Activated naive CD8-positive, alpha-beta T cell treated with anti-CD3 and anti-CD28 coated beads for 36 hours (primary cell): ENCODE measurements at regions not wholly inside any gene's neighbourhood (a gene's known extent, or its start where the extent isn't known, plus 50 kb on each side); places are given as distances from the start of the nearest gene placed in this dataset.

ENCODE experiments used
- DNase-seq: peaks from one replicate; pipeline ENCODE4 v3.0.0; 2021
- H3K27ac Mint-ChIP-seq: one replicate; pipeline ENCODE4 v1.8.0; 2022; ENCODE audit warnings: mild to moderate bottlenecking, moderate library complexity, mixed read lengths
- H3K27me3 Mint-ChIP-seq: one replicate; pipeline ENCODE4 v1.8.0; 2022; ENCODE audit warnings: mild to moderate bottlenecking, mixed read lengths
- H3K36me3 Mint-ChIP-seq: one replicate; pipeline ENCODE4 v1.8.0; 2021; ENCODE audit warnings: mild to moderate bottlenecking, mixed read lengths
- H3K4me1 Mint-ChIP-seq: one replicate; pipeline ENCODE4 v1.8.0; 2021; ENCODE audit warnings: mixed read lengths
- H3K4me3 Mint-ChIP-seq: one replicate; pipeline ENCODE4 v1.8.0; 2022; ENCODE audit warnings: mild to moderate bottlenecking, moderate library complexity, mixed read lengths
- H3K9me3 Mint-ChIP-seq: one replicate; pipeline ENCODE4 v1.8.0; 2022; ENCODE audit warnings: mixed read lengths

GRCh38 chr10:9608602-9609001 lies 1409.1 kb upstream of the CELF2 start:
- Mint-ChIP-seq H3K9me3 (peaks cover 3% of the 10 kb centered on the region), H3K27me3 (peaks cover 13% of the 10 kb centered on the region), H3K4me3 (no peak overlapping the region), H3K36me3 (no peaks in the 10 kb centered on the region), H3K4me1 (no peaks in the 10 kb centered on the region), H3K27ac (no peak overlapping the region)
- DNase-seq = no peak

DNA sequence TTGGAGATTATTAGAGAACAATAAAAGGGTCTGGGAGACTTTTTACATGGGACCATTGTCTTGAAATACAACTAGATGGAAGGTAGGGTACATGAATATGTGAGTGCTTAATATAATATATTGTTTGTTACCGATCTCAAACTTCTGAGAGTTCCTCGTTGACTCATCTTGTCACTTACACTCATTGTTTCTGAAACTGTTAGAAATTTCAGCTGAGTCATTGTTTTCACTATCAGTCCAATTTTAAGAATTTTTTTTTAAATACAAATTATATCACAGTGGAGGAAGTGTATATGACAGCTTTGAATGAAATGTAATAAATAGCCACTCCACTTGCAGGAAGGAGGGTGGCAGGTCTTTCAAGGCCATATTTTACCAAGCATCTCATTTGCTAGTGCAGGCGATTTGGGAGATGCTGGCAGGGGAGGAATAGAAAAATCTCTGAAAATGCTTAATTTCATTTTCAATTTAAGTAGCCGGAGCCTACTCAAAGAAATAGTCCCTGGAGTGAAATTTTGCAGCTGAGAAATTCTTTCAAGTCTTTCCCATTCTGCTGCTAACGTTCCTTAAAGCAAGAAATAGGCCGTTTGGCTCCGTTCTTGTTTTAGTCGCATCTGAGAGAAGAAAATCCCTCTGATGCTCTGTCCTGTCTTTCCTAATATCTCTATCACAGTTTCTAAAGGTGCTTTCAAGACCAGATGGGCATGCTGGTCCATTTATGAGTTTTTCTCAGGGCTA lies 1404.2 kb upstream of the CELF2 start:
- Mint-ChIP-seq H3K4me1 (no peaks in the 10 kb centered on the region), H3K9me3 (peaks cover 3% of the 10 kb centered on the region), H3K27ac (no peak overlapping the region), H3K27me3 (peaks cover 15% of the 10 kb centered on the region), H3K36me3 (no peaks in the 10 kb centered on the region), H3K4me3 (no peak overlapping the region)
- no peak for DNase-seq

DNA sequence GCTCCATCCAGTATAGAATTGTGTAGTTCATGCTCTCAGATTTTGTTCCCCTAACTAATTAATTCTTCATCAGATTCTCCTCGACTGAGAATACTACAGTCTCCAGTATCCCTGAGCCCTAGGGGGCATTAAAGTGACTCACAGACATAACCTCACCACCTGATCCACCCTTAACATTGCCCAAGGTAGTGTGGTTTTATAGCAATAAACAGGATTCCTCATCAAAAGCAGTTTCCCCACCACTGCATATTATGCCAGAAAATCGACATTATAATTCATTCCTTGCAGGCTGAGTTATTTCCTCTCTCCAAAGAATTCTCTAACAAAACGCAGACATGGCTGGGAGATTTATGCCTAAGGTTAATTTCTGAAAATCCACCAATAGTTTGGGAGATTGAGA lies 1402.5 kb upstream of the CELF2 start:
- Mint-ChIP-seq H3K9me3 (peaks cover 7% of the 10 kb centered on the region), H3K4me1 (no peaks in the 10 kb centered on the region), H3K27ac (no peak overlapping the region), H3K27me3 (peaks cover 14% of the 10 kb centered on the region), H3K4me3 (no peak overlapping the region), H3K36me3 (no peaks in the 10 kb centered on the region)
- DNase-seq = no peak

DNA sequence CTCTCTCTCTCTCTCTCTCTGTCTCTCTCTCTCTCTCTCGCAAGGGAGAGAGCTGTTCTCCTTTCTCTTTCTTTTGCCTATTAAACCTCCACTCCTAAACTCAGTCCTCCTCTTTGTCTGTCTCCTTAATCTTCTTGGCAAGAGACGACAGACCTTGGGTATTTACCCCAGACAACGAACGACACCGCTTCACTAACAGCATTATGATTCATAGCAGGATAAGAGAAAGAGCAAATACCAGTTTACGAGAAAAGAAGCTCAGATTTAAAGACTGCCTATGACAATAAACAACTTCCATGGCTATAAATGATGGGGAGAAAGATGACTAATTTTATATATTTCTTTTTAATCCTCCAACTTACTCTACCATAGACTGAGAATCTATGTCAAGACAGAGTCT lies 1396.5 kb upstream of the CELF2 start:
- Mint-ChIP-seq H3K4me3 (no peak overlapping the region), H3K9me3 (peaks cover 4% of the 10 kb centered on the region), H3K27me3 (no peaks in the 10 kb centered on the region), H3K27ac (no peak overlapping the region), H3K4me1 (no peaks in the 10 kb centered on the region), H3K36me3 (no peaks in the 10 kb centered on the region)
- no peak for DNase-seq

DNA sequence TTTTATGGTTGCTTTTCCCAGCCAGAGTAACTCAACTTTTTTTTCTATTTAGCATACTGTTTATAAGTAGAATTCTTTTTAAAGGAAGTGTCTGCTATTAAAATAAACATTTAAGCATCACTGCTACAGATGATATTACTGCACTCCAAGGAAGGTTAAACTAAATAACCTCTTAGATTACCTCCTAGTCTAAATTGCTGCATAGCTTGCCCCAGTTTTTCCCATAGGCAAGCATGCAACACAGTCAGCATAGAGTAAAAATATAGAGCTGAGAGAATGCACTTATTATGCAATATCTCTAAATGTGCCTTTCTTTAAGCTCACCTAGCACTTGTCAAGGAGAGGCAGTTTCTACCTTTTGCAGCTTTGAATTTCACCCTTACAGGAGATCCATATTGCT lies 1392.4 kb upstream of the CELF2 start:
- H3K9me3 Mint-ChIP-seq = no peaks in the 10 kb centered on the region
- no peaks in the 10 kb centered on the region for H3K36me3 Mint-ChIP-seq
- H3K27me3 Mint-ChIP-seq = peaks cover 3% of the 10 kb centered on the region
- no peak overlapping the region for H3K27ac Mint-ChIP-seq
- H3K4me1 Mint-ChIP-seq = no peaks in the 10 kb centered on the region
- DNase-seq = no peak
- H3K4me3 Mint-ChIP-seq = no peak overlapping the region

GRCh38 chr10:9634466-9634865 lies 1383.2 kb upstream of the CELF2 start:
- H3K9me3 Mint-ChIP-seq = no peaks in the 10 kb centered on the region
- H3K36me3 Mint-ChIP-seq = no peaks in the 10 kb centered on the region
- no peak overlapping the region for H3K27ac Mint-ChIP-seq
- no peak overlapping the region for H3K4me3 Mint-ChIP-seq
- no peaks in the 10 kb centered on the region for H3K27me3 Mint-ChIP-seq
- no peak for DNase-seq
- H3K4me1 Mint-ChIP-seq = no peaks in the 10 kb centered on the region

DNA sequence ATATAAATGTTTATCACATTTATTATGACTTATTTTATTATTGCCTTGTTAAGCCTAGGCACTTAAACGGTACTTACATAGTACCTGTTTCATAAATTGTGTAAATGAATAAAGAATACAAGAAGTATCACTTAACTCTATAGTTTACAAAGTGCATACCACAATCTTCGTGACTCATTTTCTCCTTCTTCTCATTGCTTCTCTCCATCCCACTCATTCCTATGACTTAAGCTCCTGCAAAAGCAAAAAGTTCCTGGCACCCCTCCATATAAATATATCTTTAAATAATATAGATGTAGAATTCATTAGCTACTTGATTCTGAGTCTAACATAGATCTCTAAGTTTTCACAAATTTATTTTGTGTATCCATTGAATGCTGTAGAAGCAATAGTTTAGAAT lies 1382.0 kb upstream of the CELF2 start:
- H3K27ac Mint-ChIP-seq = no peak overlapping the region
- no peaks in the 10 kb centered on the region for H3K27me3 Mint-ChIP-seq
- no peaks in the 10 kb centered on the region for H3K4me1 Mint-ChIP-seq
- no peak overlapping the region for H3K4me3 Mint-ChIP-seq
- no peaks in the 10 kb centered on the region for H3K9me3 Mint-ChIP-seq
- no peaks in the 10 kb centered on the region for H3K36me3 Mint-ChIP-seq
- DNase-seq = no peak

DNA sequence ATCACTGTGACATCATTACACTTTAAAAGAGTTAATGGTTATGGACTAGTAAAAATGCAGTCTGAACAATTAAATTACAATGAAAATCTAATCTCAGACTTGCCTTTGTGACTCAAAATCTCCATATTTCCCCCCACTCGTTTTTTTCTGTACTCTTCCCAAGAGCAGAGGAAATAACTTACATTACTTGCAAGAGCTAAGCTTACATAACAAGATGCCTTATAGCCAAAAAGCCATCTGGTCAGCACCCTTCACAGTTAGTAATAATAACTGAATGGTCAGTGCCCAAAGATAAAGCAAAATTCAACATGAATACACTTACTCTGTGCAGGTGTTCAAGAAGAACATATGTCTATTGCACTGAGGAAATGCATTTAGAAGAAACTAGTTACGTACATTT lies 1381.5 kb upstream of the CELF2 start:
- Mint-ChIP-seq H3K4me1 (no peaks in the 10 kb centered on the region), H3K27me3 (no peaks in the 10 kb centered on the region), H3K4me3 (no peak overlapping the region), H3K9me3 (no peaks in the 10 kb centered on the region), H3K27ac (no peak overlapping the region), H3K36me3 (no peaks in the 10 kb centered on the region)
- no peak for DNase-seq

- Mint-ChIP-seq H3K9me3 (peaks cover 7% of the 10 kb centered on the region), H3K36me3 (no peaks in the 10 kb centered on the region), H3K4me3 (no peak overlapping the region), H3K27me3 (no peaks in the 10 kb centered on the region), H3K4me1 (no peaks in the 10 kb centered on the region), H3K27ac (no peak overlapping the region)
- DNase-seq = no peak
Measured at GRCh38 chr10:9643782-9644181, 1373.9 kb upstream of the CELF2 start.

- DNase-seq = no peak
- Mint-ChIP-seq H3K27ac (no peak overlapping the region), H3K9me3 (peaks cover 7% of the 10 kb centered on the region), H3K27me3 (no peaks in the 10 kb centered on the region), H3K36me3 (no peaks in the 10 kb centered on the region), H3K4me1 (no peaks in the 10 kb centered on the region), H3K4me3 (no peak overlapping the region)
Measured at GRCh38 chr10:9645404-9645803, 1372.3 kb upstream of the CELF2 start.

DNA sequence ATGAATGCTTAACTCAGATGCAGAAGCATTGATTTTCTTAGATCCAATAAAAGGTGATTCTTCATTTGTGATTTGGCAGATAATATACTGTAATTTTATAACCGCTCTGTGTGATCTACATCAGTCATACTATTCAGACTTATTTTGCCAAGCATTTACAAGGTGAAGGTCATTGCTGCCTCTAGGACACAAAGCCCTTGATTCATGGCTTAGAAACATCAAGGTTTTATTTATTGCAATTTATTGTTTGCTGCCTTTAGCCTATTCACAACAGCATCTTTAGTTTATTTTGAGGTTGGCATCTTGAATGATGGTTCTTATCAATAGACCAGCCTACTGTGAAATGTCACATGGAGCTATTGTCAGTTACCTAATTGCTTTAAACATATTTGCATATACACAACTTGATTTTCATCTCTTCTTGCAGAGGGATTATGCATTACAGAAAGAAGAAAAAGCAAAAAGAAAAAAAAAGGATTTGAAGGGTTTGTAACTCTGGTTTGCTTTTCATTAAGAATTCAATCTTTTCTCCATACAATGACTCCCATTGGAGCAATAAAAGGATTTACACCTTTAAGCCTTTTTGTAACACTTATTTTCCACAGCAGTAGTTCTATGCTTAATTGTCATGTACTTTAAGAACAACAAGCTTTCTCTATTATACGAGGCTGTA lies 1371.6 kb upstream of the CELF2 start:
- Mint-ChIP-seq H3K27ac (no peak overlapping the region), H3K36me3 (no peaks in the 10 kb centered on the region), H3K4me3 (no peak overlapping the region), H3K4me1 (no peaks in the 10 kb centered on the region), H3K9me3 (peaks cover 7% of the 10 kb centered on the region), H3K27me3 (no peaks in the 10 kb centered on the region)
- no peak for DNase-seq

GRCh38 chr10:9654261-9654660 lies 1363.4 kb upstream of the CELF2 start:
- Mint-ChIP-seq H3K9me3 (no peaks in the 10 kb centered on the region), H3K27me3 (no peaks in the 10 kb centered on the region), H3K4me1 (no peaks in the 10 kb centered on the region), H3K27ac (no peak overlapping the region), H3K36me3 (no peaks in the 10 kb centered on the region), H3K4me3 (no peak overlapping the region)
- DNase-seq = no peak

DNA sequence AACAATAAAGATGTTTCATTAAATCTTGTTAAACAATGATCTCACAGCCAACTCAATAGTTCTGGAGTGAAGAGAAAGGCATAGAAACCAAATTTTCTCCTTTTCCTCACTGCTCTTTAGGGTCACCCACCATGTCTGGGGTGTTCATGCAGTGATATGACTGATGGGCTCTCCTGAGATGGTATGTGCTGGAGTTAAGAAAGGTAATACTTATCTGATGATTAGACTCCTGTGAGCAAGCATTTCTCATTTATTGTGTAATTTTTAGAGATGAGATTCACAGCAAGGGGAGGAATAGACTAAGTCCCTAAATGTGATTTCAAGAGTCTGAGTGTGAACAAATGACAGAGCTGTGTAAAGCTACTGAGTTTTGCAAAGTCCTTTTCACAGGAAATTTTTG lies 1361.3 kb upstream of the CELF2 start:
- H3K27me3 Mint-ChIP-seq = no peaks in the 10 kb centered on the region
- H3K27ac Mint-ChIP-seq = no peak overlapping the region
- H3K9me3 Mint-ChIP-seq = no peaks in the 10 kb centered on the region
- H3K4me3 Mint-ChIP-seq = no peak overlapping the region
- H3K36me3 Mint-ChIP-seq = no peaks in the 10 kb centered on the region
- no peaks in the 10 kb centered on the region for H3K4me1 Mint-ChIP-seq
- DNase-seq = no peak

GRCh38 chr10:9656996-9657395 lies 1360.7 kb upstream of the CELF2 start:
- DNase-seq = no peak
- Mint-ChIP-seq H3K27ac (no peak overlapping the region), H3K4me1 (no peaks in the 10 kb centered on the region), H3K27me3 (no peaks in the 10 kb centered on the region), H3K36me3 (no peaks in the 10 kb centered on the region), H3K4me3 (no peak overlapping the region), H3K9me3 (no peaks in the 10 kb centered on the region)

DNA sequence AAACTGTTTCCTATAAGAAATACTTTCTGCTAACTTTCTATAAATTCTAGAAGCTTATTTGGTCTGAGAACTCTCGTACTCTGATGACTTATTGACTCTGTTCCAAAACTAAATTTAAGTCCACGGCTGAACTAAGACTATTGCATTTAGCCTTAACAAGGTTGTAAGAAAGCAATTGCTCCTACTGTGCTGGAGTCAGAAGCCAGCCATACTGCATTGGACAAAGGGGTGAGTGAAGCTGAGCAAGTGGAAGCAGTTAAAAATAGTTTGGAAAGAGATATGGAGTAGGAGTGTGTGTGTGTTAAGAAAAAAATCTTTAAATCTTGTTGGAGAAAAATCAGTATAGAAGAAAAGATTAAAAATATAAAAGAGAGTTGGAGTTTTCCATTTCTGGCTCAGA lies 1360.1 kb upstream of the CELF2 start:
- H3K27ac Mint-ChIP-seq = no peak overlapping the region
- no peaks in the 10 kb centered on the region for H3K4me1 Mint-ChIP-seq
- H3K27me3 Mint-ChIP-seq = no peaks in the 10 kb centered on the region
- no peaks in the 10 kb centered on the region for H3K9me3 Mint-ChIP-seq
- no peaks in the 10 kb centered on the region for H3K36me3 Mint-ChIP-seq
- no peak for DNase-seq
- H3K4me3 Mint-ChIP-seq = no peak overlapping the region

- Mint-ChIP-seq H3K36me3 (no peaks in the 10 kb centered on the region), H3K27me3 (peaks cover 4% of the 10 kb centered on the region), H3K4me1 (no peaks in the 10 kb centered on the region), H3K9me3 (no peaks in the 10 kb centered on the region), H3K4me3 (no peak overlapping the region), H3K27ac (no peak overlapping the region)
- DNase-seq = no peak
Measured at GRCh38 chr10:9668411-9668810, 1349.3 kb upstream of the CELF2 start.
